Gastrocnemius medialis (tissue), 4 donors: ENCODE measurements at regions not wholly inside any gene's neighbourhood (a gene's known extent, or its start where the extent isn't known, plus 50 kb on each side); places are given as distances from the start of the nearest gene placed in this dataset.

ENCODE experiments used
- CTCF ChIP-seq, 5 experiments: fragments of 450-650 bp in 3 of 5; fragments of 200-600 bp in 2 of 5; sonication (generic) in 2 of 5; IDR thresholded peaks in 4 of 5; conservative IDR thresholded peaks in 1 of 5; 1 replicate in 4 of 5; 2 replicates in 1 of 5; pipeline ENCODE4 v1.5.1; 2016 to 2019; ENCODE audit warnings: antibody characterized with exemption in 5 of 5, mild to moderate bottlenecking in 3 of 5, moderate library complexity in 3 of 5
- POLR2A ChIP-seq, 2 donors: fragments of 450-650 bp; IDR thresholded peaks; one replicate each; pipeline ENCODE4 v1.6.1; 2017; ENCODE audit warnings: antibody characterized with exemption in 2 of 2, mild to moderate bottlenecking in 2 of 2, moderate library complexity in 2 of 2

- TF ChIP-seq POLR2A (IDR thresholded peaks at IDR 0.05) (no peak), CTCF (IDR thresholded peaks at IDR 0.05 in 4 of 5, conservative IDR thresholded peaks at IDR 0.05 in 1 of 5) (no peak)
These were observed 458.5 kb upstream of the KLF4 start for GRCh38 chr9:107948086-107948485.
